ENCODE measurements at regions not wholly inside any gene's neighbourhood (a gene's known extent, or its start where the extent isn't known, plus 50 kb on each side); places are given as distances from the start of the nearest gene placed in this dataset.

DNA sequence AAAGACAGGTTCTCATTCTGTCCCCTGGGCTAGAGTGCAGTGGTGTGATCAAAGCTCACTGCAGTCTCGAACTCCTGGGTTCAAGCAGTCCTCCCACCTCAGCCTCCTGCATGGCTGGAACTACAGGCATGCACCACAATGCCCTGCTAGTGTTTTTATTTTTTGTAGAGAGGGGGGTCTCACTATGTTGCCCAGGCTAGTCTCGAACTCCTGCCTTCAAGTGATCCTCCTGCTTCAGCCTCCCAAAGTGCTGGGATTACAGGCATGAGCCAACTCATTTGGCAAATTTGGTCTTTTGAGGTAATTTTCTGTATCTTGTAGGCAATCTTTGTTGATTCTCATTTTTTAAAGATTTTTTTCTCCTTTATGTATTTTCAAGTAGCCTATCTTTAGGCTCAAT is 205.7 kb downstream of the ZIC5 start:
- Histone ChIP-seq H3K27me3 (ENCODE audit: control insufficient read depth in 1 of 2, insufficient read depth in 2 of 2, low read length in 2 of 2) (no peaks in the 10 kb centered on the region), H3K4me1 (ENCODE audit: insufficient read depth, low read length) (no peaks in the 10 kb centered on the region), H2AFZ (ENCODE audit: low read length) (no peak overlapping the region), H3K36me3 (replicated peaks in 1 of 2; ENCODE audit: control insufficient read depth in 1 of 2, insufficient read depth in 2 of 2, low read length in 2 of 2) (no peaks in the 10 kb centered on the region), H3K9me3 (ENCODE audit: low read length) (no peaks in the 10 kb centered on the region), H4K20me1 (ENCODE audit: insufficient read depth, low read length) (no peaks in the 10 kb centered on the region), H3K9ac (ENCODE audit: insufficient read depth, low read depth, low read length) (no peak overlapping the region), H3K79me2 (ENCODE audit: insufficient read depth, low read length) (no peaks in the 10 kb centered on the region), H3K4me3 (replicated peaks in 1 of 3; ENCODE audit: insufficient read depth in 1 of 3, low read depth in 2 of 3, low read length in 3 of 3) (no peak overlapping the region), H3K27ac (ENCODE audit: extremely low read length, insufficient read depth, low read length) (no peak overlapping the region), H3K4me2 (ENCODE audit: low read depth, low read length) (no peak overlapping the region)
- CTCF ChIA-PET (ENCODE audit: low intra/inter-chr PET ratio, low total read pairs) = interaction anchor here (0.7 kb wide), 1 partner anchor 749 kb away, joined by 3 read pairs; no protein-coding TSS in a partner anchor
- 44% methylated on average over 2 of the region's 2 CpGs for WGBS (ENCODE audit: low lambda C conversion rate)
- FAIRE-seq (no peak), DNase-seq (ENCODE audit: low spot score) (no peak), ATAC-seq (no peak)
- intact Hi-C loops (cut with micrococcal nuclease; ENCODE audit: unreplicated experiment) = loop anchor here (1.0 kb wide), 1 partner anchor 150 kb away; no protein-coding TSS in a partner anchor
- in situ Hi-C loops (cut with HindIII; ENCODE audit: extremely low pct_ligation_motif_present, low pct_unique_long_range_greater_than_20kb) = no loop called here
- POLR2A ChIA-PET = no interaction called here
- TF ChIP-seq, protein P1, sequence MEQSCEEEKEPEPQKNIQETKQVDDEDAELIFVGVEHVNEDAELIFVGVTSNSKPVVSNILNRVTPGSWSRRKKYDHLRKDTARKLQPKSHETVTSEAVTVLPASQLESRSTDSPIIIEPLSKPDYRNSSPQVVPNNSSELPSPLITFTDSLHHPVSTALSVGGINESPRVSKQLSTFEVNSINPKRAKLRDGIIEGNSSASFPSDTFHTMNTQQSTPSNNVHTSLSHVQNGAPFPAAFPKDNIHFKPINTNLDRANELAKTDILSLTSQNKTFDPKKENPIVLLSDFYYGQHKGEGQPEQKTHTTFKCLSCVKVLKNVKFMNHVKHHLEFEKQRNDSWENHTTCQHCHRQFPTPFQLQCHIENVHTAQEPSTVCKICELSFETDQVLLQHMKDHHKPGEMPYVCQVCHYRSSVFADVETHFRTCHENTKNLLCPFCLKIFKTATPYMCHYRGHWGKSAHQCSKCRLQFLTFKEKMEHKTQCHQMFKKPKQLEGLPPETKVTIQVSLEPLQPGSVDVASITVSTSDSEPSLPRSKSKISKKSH (CRISPR knock-in tag; IDR thresholded peaks at IDR 0.05; ENCODE audit: borderline replicate concordance) = no peak
- TF ChIP-seq, protein P2, sequence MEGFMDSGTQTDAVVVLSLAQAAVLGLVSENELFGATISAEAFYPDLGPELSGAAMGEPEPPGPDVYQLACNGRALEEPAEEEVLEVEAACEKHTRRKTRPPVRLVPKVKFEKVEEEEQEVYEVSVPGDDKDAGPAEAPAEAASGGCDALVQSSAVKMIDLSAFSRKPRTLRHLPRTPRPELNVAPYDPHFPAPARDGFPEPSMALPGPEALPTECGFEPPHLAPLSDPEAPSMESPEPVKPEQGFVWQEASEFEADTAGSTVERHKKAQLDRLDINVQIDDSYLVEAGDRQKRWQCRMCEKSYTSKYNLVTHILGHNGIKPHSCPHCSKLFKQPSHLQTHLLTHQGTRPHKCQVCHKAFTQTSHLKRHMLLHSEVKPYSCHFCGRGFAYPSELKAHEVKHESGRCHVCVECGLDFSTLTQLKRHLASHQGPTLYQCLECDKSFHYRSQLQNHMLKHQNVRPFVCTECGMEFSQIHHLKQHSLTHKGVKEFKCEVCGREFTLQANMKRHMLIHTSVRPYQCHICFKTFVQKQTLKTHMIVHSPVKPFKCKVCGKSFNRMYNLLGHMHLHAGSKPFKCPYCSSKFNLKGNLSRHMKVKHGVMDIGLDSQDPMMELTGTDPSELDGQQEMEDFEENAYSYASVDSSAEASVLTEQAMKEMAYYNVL (CRISPR knock-in tag; IDR thresholded peaks at IDR 0.05; ENCODE audit: borderline replicate concordance) = no peak
- TF ChIP-seq, protein P3, sequence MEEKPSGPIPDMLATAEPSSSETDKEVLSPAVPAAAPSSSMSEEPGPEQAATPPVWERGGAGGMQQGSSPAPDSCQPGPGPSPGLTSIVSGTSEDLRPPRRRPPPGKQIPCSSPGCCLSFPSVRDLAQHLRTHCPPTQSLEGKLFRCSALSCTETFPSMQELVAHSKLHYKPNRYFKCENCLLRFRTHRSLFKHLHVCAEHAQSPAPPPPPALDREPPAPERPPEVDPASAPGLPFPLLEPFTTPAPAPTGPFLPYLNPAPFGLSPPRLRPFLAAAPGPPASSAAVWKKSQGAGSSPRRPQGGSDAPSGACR (CRISPR knock-in tag; IDR thresholded peaks at IDR 0.05) = no peak
- TF ChIP-seq PHF20 (CRISPR knock-in tag; IDR thresholded peaks at IDR 0.05) (no peak), KAT7 (CRISPR knock-in tag; IDR thresholded peaks at IDR 0.05; ENCODE audit: borderline replicate concordance) (no peak), ZNF160 (CRISPR knock-in tag; IDR thresholded peaks at IDR 0.05) (no peak), ADNP (CRISPR knock-in tag; IDR thresholded peaks at IDR 0.05) (no peak), PCBP2 (optimal IDR thresholded peaks at IDR 0.05; ENCODE audit: low read depth, low read length, poor library complexity, severe bottlenecking) (no peak), ZEB1 (IDR thresholded peaks at IDR 0.05; ENCODE audit: insufficient replicate concordance, low read depth) (no peak), SOX6 (IDR thresholded peaks at IDR 0.05) (no peak), SOX6 (CRISPR knock-in tag; IDR thresholded peaks at IDR 0.05) (no peak)
- TF ChIP-seq, protein P4, sequence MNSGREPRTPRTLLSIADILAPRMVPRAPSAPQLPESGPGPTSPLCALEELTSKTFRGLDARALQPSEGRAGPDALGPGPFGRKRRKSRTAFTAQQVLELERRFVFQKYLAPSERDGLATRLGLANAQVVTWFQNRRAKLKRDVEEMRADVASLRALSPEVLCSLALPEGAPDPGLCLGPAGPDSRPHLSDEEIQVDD (CRISPR knock-in tag; IDR thresholded peaks at IDR 0.05; ENCODE audit: borderline replicate concordance) = no peak
- TF ChIP-seq, protein P5, sequence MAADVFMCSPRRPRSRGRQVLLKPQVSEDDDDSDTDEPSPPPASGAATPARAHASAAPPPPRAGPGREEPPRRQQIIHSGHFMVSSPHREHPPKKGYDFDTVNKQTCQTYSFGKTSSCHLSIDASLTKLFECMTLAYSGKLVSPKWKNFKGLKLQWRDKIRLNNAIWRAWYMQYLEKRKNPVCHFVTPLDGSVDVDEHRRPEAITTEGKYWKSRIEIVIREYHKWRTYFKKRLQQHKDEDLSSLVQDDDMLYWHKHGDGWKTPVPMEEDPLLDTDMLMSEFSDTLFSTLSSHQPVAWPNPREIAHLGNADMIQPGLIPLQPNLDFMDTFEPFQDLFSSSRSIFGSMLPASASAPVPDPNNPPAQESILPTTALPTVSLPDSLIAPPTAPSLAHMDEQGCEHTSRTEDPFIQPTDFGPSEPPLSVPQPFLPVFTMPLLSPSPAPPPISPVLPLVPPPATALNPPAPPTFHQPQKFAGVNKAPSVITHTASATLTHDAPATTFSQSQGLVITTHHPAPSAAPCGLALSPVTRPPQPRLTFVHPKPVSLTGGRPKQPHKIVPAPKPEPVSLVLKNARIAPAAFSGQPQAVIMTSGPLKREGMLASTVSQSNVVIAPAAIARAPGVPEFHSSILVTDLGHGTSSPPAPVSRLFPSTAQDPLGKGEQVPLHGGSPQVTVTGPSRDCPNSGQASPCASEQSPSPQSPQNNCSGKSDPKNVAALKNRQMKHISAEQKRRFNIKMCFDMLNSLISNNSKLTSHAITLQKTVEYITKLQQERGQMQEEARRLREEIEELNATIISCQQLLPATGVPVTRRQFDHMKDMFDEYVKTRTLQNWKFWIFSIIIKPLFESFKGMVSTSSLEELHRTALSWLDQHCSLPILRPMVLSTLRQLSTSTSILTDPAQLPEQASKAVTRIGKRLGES (CRISPR knock-in tag; IDR thresholded peaks at IDR 0.05; ENCODE audit: borderline replicate concordance) = no peak
- BruUV-seq (replicated peaks) = no TSS peak
